ENCODE measurements at regions not wholly inside any gene's neighbourhood (a gene's known extent, or its start where the extent isn't known, plus 50 kb on each side); places are given as distances from the start of the nearest gene placed in this dataset.

DNA sequence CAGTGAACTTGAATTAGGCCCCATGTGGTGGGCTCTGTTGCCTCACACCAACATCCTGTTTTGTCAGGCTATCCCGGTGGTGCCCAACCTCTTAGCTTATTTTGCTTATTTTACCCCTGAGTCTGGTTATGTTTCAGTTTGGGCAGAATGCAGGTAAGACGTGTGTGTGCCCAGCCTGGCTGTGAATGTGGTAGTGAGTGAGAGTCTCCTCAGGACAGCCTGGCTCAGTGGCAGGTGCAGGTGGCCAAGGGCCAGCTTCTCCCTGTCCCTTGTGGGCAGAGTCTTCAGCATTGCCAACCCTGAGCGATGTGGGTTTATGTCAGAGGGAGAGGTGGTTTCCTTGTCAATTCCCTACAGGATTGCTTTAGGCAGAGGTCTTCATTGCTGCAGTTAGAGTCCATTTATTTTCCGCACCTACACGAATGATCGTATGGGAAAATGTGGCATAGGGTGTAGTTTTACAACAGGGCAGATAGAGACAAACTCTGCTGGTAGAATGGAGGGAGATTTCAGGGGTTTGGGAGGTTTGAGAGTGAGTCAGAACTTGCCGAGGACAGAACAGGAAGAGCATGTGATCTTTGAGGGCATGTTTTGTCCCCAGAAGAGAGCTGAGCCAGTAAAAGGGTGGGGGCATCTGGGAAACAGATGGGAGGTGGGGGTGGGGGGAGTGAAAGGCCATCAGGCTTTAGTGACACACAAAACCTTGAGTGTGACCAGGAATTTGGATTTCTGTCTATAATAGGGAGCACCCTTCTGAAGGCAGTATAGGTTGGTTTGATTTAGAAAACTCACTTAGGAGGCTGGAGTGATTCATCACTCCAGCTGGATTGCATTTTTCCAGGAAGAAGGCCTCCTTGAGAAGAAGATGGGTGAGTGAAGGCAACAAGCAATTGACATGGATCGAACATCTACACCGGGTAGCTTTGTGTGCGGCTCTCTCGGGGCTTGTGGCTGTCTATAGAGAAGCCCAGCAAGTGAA is 156.2 kb upstream of the CELF4 start:
- no peak for DNase-seq (ENCODE audit: low spot score)

DNA sequence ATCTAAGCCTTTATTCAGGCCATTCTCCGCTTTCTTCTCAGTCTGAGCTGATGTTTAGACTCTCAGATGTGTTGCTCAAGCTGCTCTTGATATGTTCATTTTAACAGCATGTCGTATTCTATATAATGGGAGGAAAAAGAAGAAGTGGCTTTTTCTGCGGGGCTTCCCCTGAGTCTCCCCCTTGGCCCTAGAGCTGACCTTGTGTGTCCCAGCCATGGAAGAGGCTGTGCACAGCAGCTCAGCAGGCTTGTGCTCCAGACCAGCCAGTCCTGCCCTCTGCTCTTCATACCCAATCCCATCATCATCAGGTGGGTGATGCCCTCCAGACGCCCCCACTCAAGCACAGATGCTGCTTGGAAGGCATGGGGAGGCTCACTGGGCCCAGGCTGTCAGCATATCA is 155.1 kb upstream of the CELF4 start:
- no peak for DNase-seq (ENCODE audit: low spot score)

DNA sequence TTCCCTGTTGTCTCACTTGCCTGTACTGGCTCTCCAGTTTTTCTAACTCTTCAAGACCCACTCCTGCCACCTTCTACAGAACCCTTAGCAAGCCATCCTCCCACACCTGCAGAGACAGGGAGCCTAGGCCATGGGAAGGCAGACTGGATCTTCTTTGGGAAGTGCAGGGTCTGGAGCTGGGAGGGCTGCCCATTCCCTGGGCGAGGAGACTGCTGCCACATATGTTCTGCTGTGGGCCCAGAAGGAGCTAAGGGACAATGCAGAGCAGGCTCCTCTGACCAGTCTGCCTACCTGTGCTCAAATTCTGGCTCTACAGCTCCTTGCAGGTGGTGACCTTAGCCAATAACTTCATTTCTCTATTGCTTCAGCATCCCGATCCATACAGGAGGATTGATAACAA is 152.1 kb upstream of the CELF4 start:
- DNase-seq (ENCODE audit: low spot score) = no peak

DNA sequence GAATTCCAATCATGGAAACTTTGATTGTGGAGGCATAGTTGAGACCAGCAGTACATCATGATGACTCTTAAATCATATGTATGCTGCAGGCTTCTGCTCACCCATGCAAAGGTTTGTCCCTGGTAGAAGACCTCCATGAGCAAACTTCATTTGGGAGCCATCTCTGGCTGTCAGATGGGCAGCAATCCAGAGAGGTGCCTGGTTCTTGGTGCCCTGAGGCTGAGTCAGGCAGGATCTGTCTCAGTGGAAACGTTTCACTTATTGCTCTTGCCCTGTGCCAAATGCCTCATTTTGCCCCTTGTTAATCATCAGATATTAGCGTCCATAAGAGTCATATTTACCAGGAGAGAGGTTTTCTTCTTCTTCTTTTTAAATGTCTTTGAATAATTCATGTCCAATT is 151.5 kb upstream of the CELF4 start:
- no peak for DNase-seq (ENCODE audit: low spot score)

DNA sequence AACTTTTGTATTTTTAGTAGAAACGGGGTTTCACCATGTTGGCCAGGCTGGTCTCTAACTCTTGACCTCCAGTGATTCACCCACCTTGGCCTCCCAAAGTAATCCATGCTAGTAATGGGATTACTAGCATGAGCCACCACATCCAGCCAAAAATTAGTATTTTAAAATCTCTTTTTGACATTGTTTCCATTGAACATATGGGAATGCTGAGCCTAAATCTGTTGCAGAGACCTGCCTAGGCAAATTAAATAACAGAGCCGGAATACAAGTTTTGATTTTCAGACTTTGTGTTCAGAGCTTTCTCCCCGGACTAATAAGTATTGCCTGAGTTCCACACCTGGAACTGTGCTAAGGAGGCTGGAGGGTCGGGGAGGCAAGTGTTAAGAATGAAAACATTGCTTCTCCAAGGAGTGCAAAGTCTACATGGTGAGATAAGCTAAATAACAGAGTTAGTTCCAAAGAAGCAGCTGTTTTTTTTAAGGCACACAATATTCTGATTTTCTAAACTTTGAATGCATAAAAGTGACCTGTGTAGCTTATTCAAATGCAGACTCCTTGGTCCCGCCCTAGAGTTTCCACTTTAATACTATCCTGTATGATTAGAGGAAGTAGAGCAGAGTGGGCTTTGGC is 150.6 kb upstream of the CELF4 start:
- no peak for DNase-seq (ENCODE audit: low spot score)

DNA sequence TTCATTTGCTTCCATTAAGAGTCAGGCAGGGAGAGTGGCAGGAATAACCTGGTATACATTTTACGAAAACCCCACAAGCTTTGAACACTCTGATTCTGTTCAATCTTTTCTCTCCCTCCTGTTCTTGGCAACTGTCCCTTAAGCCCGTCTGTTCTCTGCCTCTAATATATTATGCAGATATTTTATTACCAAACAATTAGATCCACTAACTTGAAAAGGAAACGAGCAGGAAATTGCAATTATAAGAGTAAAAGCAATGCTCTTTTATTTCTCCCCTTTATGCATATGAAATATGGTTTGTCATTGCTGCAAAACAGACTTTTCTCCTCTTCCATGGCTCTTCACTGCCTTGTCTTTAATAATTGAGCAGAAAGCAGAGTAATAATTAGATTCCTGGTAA is 149.1 kb upstream of the CELF4 start:
- no peak for DNase-seq (ENCODE audit: low spot score)

DNA sequence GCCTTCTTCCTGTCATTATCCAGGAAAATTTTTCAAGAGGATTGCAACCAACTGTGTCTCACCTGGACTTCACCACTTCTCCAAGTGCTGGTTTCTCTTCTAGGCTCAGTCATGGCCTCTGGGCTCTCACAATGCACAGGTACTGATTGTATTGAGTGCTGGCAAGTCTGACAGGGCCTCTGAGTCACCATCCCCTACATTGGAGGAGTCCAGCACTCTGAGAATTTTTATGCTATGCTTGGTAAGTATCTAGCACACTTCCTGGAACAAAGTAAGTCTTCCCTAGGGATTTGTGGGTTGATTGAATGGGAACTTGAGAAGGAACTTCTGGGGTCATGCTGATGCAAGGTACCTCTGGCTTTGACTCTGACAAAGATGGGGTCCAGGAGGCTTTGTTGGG is 147.2 kb upstream of the CELF4 start:
- no peak for DNase-seq (ENCODE audit: low spot score)

DNA sequence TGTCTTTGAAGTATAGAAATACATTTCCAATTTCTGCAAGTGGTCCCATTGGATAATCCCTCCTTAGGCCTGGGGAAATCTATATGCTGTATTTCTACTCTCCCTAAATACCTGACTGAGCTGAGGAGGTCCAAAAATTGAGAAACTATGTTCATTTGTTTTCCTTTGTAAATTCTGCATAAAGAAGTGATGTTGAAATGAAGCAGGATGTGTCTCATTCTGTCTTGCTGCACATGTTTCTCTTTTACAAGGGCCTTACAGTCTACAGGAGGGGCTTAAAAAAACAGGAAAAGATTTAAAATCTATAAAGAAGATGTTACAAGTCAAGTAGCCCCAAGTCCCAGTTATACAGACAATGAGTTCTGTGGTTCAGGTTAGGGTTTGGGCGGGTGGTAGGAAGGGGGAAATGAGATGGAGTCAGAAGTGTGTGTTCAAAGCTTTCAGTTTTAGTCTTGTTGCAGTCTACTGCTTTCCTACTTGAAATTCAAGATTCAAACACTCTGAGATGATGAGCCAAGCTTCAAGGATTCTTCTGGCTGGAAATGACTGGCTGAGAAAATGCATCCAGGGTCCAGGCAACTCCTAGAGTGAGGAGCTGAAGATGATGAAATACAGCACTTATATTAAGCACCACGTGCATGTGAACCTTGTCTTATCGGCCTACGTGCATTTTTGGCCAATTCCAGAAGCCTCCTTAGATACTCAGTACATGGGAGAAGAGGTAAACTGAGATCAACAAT is 146.3 kb upstream of the CELF4 start:
- no peak for DNase-seq (ENCODE audit: low spot score)

DNA sequence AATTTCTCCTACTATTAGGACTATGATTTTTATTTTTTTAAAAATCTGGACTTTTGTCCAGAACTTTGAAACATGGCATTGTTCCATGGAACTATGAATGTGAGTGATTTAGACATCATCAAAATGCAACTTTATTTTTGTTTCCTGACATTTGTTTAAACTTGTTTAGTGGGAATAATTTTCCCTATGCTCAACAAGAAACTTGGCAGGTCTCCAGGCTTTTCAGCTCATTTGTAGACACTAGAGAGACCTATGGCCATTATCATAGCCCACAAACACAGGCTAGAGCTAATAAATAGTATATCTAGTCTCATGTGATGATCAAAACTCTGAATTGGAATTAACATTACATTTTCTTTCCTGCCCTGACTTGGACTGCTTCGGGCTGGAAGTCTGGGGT is 145.1 kb upstream of the CELF4 start:
- DNase-seq (ENCODE audit: low spot score) = no peak

DNA sequence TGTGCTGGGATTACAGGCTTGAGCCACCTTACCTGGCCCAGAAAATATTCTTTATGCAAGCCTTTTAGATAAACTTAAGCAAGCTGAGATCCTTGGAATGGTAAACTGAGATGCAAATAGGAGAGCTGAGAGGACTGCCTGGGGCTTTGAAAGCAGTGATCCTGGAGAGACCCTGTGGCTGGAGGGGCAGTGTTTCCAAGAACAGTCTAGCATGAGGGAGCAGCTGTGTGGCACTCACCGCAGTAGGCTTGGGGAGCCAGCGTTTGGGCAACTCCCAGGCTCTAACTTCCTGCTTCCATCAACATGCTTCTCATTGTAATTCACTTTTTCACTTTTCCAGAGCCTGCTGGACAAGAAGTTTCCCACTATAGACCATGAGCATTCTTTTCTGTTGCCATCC is 144.1 kb upstream of the CELF4 start:
- DNase-seq (ENCODE audit: low spot score) = no peak

DNA sequence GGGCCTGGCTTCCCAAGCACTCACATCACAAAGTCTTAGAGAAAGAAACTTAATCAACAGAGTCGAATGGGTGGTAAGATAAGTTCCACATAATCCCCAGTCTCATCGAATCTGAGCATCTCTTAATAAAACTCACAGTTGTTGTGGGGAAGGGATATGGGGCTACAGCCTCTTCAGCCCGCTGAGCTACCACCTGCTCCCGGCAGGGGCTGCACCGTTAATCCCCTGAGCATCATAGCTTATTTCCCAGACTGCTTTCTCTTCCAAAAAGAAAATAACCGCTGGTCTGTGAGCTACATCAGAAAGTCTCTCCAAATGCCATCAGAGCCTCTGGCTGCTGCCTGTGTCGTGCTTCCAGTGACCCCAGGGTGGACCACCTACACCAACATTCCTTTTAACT is 139.4 kb upstream of the CELF4 start:
- no peak for DNase-seq (ENCODE audit: low spot score)

DNA sequence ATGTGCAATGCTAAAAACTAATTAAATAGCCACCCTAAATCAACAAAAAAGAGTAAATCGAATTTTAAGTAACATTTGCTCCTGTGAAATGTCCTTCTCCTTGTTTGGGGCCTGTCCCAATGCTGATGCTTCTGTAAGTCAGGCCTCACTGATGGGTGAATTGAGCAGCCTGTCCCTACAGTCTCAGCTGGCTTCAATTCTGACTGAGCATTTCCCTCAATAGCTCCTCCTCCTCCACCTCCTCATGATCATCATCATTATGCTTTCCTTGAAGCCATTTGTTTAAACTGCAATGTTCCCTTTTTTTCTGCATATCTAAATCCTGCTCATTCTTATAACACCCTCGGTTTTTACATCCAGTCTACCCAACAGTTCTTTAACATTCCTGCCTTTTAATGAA is 137.2 kb upstream of the CELF4 start:
- DNase-seq (ENCODE audit: low spot score) = no peak

DNA sequence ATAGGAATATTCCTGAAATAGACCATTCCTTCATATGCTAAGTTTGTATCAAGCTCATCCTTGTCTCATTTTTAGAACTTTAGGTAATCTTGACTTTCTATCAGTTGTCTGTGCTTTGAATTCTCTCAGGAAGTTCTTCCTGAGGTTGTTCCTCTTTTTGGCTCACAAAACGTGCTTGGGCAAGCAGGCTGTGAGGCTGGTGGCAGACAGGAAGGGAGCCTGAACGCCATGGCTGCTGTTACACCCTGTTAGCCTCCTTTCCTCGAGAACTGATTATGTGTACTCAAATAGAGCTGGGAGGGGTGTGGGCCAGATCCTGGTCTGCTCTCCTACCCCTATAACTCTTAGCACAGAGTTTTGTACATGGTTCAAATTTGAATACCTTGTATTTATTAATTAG is 136.4 kb upstream of the CELF4 start:
- no peak for DNase-seq (ENCODE audit: low spot score)

DNA sequence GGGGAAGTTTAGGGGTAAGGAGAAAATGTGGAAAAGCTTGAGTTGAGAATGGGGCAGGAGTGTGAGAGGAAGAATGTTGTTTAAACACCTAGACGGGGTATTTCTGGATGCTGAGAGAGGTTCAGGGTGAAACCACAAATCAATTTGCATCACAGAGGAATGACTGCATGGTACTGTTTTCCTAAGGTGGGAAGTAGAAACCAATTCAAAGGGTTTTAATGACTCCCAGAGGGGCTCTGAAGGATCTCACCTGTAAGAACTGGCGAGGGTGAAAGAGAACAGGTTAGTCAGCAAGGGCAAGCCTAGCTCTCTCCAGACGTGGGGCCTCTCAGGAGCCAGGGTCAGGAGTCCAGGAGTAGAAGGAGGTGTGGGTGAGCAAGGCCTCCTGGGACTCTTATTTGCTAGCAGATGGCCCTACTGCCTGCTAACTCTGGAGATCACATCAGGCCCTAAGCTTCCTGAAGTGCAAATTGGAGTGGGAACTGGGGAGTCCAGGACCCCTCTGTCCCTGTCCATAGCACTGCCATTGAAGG is 133.0 kb upstream of the CELF4 start:
- DNase-seq (ENCODE audit: low spot score) = no peak

DNA sequence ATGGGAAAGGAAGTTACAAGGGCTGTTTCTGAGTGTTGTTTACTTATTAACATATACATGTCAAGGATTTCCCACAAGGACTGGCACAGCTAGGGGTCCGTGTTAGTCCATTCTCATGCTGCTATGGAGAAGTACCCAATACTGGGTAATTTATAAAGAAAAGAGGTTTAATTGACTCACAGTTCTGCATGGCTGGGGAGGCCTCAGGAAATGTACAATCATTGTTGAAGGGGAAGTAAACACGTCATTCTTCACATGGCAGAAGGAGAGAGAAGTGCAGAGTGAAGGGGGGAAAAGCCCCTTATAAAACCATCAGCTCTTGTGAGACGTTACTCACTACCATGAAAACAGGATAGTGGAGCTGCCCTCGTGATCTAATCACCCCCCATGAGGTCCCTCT is 128.9 kb upstream of the CELF4 start:
- no peak for DNase-seq (ENCODE audit: low spot score)

DNA sequence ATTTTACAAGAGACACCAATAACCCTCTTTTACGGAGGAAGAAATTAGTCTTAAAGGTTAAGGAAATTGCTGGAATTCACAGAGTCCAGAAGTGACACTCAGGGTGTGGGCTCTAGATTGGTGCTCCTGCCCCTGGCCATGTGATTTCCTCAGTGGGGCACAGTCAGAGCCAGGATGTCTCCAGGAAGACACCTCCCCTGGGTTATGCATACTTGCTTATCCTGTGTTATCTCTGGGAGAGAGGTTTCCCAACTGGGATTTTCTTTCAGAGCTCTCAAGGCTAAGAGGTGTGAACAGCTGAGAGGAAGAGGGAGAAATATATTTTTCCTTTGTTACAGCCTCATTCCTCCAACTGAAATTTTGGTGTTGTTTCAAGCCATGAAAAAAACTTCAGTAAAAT is 125.6 kb upstream of the CELF4 start:
- no peak for DNase-seq (ENCODE audit: low spot score)

DNA sequence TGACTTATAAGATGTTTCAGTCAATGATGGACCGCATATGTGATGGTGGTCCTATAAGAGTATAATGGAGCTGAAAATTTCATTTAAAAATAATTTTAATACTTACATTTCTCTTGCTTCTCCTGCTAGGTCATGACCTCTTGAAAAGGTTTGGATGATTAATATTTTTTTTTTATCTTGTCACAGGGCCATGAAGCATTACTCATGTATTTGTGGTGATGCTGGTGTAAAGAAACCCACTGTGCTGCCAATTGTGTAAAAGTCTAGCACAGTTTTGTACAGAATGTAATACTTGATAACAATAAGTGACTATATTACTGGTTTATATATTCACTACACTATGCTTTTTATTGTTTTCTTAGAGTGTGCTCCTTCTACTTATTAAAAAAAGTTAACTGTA is 124.2 kb upstream of the CELF4 start:
- no peak for DNase-seq (ENCODE audit: low spot score)

DNA sequence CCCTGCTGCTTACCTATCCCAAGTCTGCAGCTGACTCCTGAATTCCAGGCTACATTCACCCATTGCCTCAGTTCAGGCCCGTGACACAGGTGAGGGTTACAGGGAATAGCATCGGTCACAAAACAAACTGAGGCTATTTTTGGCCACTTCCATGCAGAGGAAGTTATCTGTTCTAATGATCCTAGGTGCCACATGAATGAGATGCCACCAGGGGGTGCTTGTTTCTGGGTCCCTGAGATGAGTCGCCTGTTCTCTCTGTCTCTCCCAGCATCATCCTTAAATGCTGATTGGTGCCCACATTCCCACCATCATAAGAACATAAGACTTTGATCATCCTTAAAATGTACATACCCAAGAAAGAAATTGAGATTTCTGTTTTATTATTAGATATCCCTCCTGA is 119.0 kb upstream of the CELF4 start:
- no peak for DNase-seq (ENCODE audit: low spot score)

DNA sequence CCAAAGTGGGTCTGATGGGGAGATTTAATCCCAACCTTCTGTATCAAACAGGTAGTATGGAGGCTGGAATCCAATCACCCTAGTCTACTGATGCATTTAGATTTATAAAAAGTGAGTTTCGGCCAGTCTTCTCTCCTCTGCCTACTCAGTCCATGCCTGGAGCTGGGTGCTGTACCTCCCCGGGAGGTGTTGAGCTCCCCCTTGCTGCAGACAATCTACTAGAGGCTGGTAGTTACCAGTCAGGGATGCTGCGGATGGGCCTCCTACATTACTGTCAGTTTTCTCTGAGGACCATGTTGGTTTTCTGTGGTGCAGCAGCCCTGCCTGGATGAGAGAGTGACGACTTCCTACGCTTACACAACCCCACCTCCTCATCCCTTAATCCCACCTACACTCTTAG is 118.6 kb upstream of the CELF4 start:
- no peak for DNase-seq (ENCODE audit: low spot score)

DNA sequence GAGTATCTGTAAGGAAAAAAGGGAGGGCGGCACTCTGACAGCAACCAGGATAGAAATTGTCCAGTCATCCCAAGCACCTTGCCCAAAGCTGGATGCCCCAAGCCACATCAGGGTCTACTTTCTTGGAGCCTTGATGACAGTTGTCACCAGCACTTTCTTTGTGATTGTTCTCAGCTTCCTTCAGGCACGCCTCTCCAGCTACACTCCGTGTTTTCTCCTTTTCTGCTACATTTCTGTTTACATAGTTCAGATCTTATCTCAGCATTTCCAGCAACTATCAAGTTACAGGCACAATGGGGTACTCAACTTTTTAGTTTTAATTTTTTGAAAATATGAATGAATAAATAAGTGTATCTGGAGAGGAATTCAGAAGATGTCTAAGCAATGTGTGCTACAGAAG is 115.3 kb upstream of the CELF4 start:
- no peak for DNase-seq (ENCODE audit: low spot score)

DNA sequence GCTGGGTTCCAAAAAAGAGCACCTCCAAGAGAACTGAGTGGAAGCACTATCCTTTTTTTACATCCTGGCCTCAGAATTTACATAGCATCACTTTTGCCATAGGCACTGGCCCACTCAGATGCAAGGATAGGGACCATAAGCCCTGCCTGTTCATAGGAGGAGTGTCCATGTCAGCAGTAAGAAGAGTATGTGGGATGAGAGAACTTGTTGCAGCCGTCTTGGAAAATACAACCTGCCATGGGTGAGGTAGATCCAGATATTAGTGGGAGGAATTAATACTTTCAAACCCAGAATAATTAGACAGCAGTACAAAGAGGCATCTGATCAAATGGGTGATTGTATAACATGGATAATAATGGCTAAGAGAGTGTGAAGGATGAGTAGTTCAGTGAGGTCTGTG is 110.7 kb upstream of the CELF4 start:
- no peak for DNase-seq (ENCODE audit: low spot score)

DNA sequence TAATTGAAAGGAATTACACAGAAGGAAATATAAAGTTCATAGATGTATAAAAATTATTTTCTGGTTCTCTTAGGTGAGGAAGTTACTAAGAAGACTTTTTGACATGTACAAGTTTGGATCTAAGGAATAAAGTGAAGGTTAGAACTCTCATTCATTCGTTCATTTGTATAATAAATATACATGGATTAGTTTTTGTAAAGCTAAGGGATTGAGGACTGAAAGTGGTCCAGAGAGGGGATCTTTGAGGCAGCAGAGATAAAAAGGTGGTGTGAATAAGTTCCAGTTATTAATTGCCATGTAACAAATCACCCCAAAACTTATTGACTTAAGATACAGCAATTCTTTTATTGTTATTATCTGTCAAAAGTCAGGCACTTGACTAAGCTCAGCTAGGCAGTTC is 110.1 kb upstream of the CELF4 start:
- no peak for DNase-seq (ENCODE audit: low spot score)

DNA sequence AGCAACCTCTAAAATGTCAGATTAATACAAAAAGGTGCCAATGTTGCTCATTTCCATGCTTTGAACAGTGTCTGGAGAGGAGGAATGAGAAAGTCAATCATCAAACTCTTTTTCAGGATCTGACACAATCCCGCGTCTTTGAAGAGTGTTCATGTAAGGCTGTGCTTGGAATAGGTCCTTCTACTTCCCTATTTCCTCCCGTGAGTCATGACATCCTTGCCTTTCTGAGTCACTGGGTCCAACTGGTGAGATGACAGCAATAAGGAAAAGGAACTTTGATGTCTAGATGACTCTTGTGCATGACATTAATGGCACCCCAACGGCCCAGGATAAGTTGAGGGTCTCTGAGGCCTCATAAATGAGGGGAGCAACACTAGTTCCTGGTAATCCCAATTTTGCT is 109.0 kb upstream of the CELF4 start:
- no peak for DNase-seq (ENCODE audit: low spot score)
